B cell (primary cell): ENCODE measurements at regions not wholly inside any gene's neighbourhood (a gene's known extent, or its start where the extent isn't known, plus 50 kb on each side); places are given as distances from the start of the nearest gene placed in this dataset.

Experiments used
- ATAC-seq: fragments of 200-7000 bp; cut with Tn5 transposase; one replicate; pipeline ENCODE4 v1.10.0; 2021; ENCODE audit warnings: low read depth, mild to moderate bottlenecking, moderate number of reproducible peaks, moderate library complexity
- CTCF ChIA-PET: fragments of 350-600 bp; sonication (Branson Sonifier 250); formaldehyde crosslinking; loops from one replicate; lab custom pipeline; 2021; ENCODE audit warnings: antibody characterized with exemption, inconsistent platforms; lab: Charles Lee
- POLR2A ChIA-PET: fragments of 350-600 bp; sonication (Branson Sonifier 250); formaldehyde crosslinking; loops from one replicate; lab custom pipeline; 2021; ENCODE audit warnings: antibody characterized with exemption; lab: Charles Lee
- DNase-seq: peaks from one replicate; pipeline ENCODE4 v3.0.0; 2013
- H2AFZ ChIP-seq: 2 replicates; pipeline ENCODE4 v1.6.1; 2012; ENCODE audit warnings: mild to moderate bottlenecking, low read depth, low read length; ENCODE audit not compliant: insufficient read depth, poor library complexity, severe bottlenecking
- H3K27ac ChIP-seq, 2 donors: 1 replicate in 1 of 2; 2 replicates in 1 of 2; pipeline ENCODE4 v1.5.1; 2012 to 2013; ENCODE audit warnings: low read length in 2 of 2, mild to moderate bottlenecking in 2 of 2, moderate library complexity in 1 of 2
- H3K27me3 ChIP-seq, 4 experiments: fragments of 200-600 bp in 1 of 4; sonication (generic) in 1 of 4; replicated peaks in 1 of 4; 1 replicate in 2 of 4; 2 replicates in 2 of 4; pipeline versions ENCODE4 v1.6.1 to v1.7.0; 2013 to 2016; ENCODE audit warnings: low read length in 3 of 4, mild to moderate bottlenecking in 2 of 4, mixed read lengths in 1 of 4, moderate library complexity in 1 of 4; ENCODE audit not compliant: insufficient read depth in 4 of 4, control insufficient read depth in 3 of 4; ENCODE audit errors: control extremely low read depth in 1 of 4
- H3K36me3 ChIP-seq, 2 experiments: replicated peaks in 1 of 2; 1 replicate in 1 of 2; 2 replicates in 1 of 2; pipeline versions ENCODE4 v1.6.1 to v1.7.1; 2013; ENCODE audit warnings: low read length in 1 of 2; ENCODE audit not compliant: insufficient read depth in 2 of 2, control insufficient read depth in 1 of 2; ENCODE audit errors: control extremely low read depth in 1 of 2, extremely low read depth in 1 of 2
- H3K4me1 ChIP-seq, 2 donors: fragments of 200-600 bp in 1 of 2; sonication (generic) in 1 of 2; 1 replicate in 1 of 2; 2 replicates in 1 of 2; pipeline versions ENCODE4 v1.5.1 to v1.6.1; 2013 to 2017; ENCODE audit warnings: low read length in 2 of 2; ENCODE audit not compliant: control insufficient read depth in 2 of 2, insufficient read depth in 2 of 2
- H3K4me2 ChIP-seq: replicated peaks from 2 replicates; pipeline ENCODE3; 2012; ENCODE audit warnings: mild to moderate bottlenecking, low read depth, low read length; ENCODE audit not compliant: poor library complexity, severe bottlenecking
- H3K4me3 ChIP-seq, 5 experiments: fragments of 200-600 bp in 1 of 5; sonication (generic) in 1 of 5; 1 replicate in 3 of 5; 2 replicates in 2 of 5; pipeline versions ENCODE4 v1.5.1 to v1.7.0; 2011 to 2016; ENCODE audit warnings: low read length in 4 of 5, mild to moderate bottlenecking in 4 of 5, low read depth in 2 of 5, control low read depth in 1 of 5, moderate library complexity in 1 of 5; ENCODE audit not compliant: insufficient read depth in 1 of 5; ENCODE audit errors: control extremely low read depth in 1 of 5, extremely low read depth in 1 of 5
- H3K79me2 ChIP-seq: fragments of 200-600 bp; sonication (generic); one replicate; pipeline ENCODE4 v1.6.0; 2016; ENCODE audit warnings: low read length; ENCODE audit not compliant: control insufficient read depth, insufficient read depth
- H3K9ac ChIP-seq: fragments of 200-600 bp; sonication (generic); 2 replicates; pipeline ENCODE4 v1.6.1; 2017; ENCODE audit warnings: mild to moderate bottlenecking, low read length, moderate library complexity
- H3K9me3 ChIP-seq, 3 donors: one replicate each; pipeline versions ENCODE4 v1.6.1 to v1.7.1; 2013; ENCODE audit warnings: low read length in 2 of 3; ENCODE audit not compliant: control insufficient read depth in 2 of 3, insufficient read depth in 1 of 3; ENCODE audit errors: control extremely low read depth in 1 of 3
- H4K20me1 ChIP-seq: 2 replicates; pipeline ENCODE4 v1.6.0; 2012; ENCODE audit warnings: mild to moderate bottlenecking, low read length; ENCODE audit not compliant: insufficient read depth, control insufficient read depth, poor library complexity, severe bottlenecking
- H3K27ac Mint-ChIP-seq: one replicate; pipeline ENCODE4 v1.8.0; 2021; ENCODE audit warnings: mixed read lengths
- H3K27me3 Mint-ChIP-seq: one replicate; pipeline ENCODE4 v1.8.0; 2021; ENCODE audit warnings: mixed read lengths
- H3K4me1 Mint-ChIP-seq: one replicate; pipeline ENCODE4 v1.8.0; 2021; ENCODE audit warnings: mixed read lengths
- H3K4me3 Mint-ChIP-seq: one replicate; pipeline ENCODE4 v1.8.0; 2021; ENCODE audit warnings: mixed read lengths
- H3K9me3 Mint-ChIP-seq: one replicate; pipeline ENCODE4 v1.8.0; 2022; ENCODE audit warnings: mixed read lengths; ENCODE audit not compliant: insufficient read depth
- CTCF ChIP-seq: fragments of 200-600 bp; IDR thresholded peaks from one replicate; pipeline ENCODE4 v1.8.0; 2022; ENCODE audit warnings: antibody characterized with exemption, mild to moderate bottlenecking
- EZH2 ChIP-seq: IDR thresholded peaks from 2 replicates; pipeline ENCODE4 v1.6.1; 2012; ENCODE audit warnings: borderline replicate concordance, low read depth, mild to moderate bottlenecking, moderate library complexity, low read length; ENCODE audit not compliant: insufficient read depth, poor library complexity, severe bottlenecking
- WGBS: methylation state at CpG from one replicate; pipeline ENCODE4 v1.1.5; 2013; ENCODE audit warnings: missing lambda C conversion rate; ENCODE audit not compliant: insufficient coverage; 5-methylcytosine and 5-hydroxymethylcytosine counted together
- intact Hi-C: fragments of 100-400 bp; cut with micrococcal nuclease; formaldehyde crosslinking; loops from one replicate; pipeline ENCODE4 v1.10.0; 2022

GRCh38 chr12:115103884-115104883 lies 420.2 kb upstream of the TBX3 start:
- Mint-ChIP-seq H3K9me3 (peaks cover 8% of the 10 kb centered on the region), H3K27ac (no peak overlapping the region), H3K4me3 (no peak overlapping the region), H3K4me1 (no peaks in the 10 kb centered on the region), H3K27me3 (no peaks in the 10 kb centered on the region)
- ChIA-PET CTCF (no interaction called here), POLR2A (no interaction called here)
- no peak overlapping the region for H3K9ac ChIP-seq
- no peak overlapping the region for H3K27ac ChIP-seq
- H3K27me3 ChIP-seq, result no peaks in the 10 kb centered on the region
- no peak overlapping the region for H3K4me2 ChIP-seq
- no peaks in the 10 kb centered on the region for H3K79me2 ChIP-seq
- H4K20me1 ChIP-seq, result no peaks in the 10 kb centered on the region
- no peak overlapping the region for H2AFZ ChIP-seq
- TF ChIP-seq EZH2, result no peak
- 15% methylated on average over 6 of the region's 10 CpGs for WGBS
- no peaks in the 10 kb centered on the region for H3K9me3 ChIP-seq
- no peak for DNase-seq
- no peaks in the 10 kb centered on the region for H3K4me1 ChIP-seq
- H3K4me3 ChIP-seq, result no peak overlapping the region
- H3K36me3 ChIP-seq, result no peaks in the 10 kb centered on the region
- no peak for ATAC-seq
- intact Hi-C loops, result no loop called here

GRCh38 chr12:115102450-115102849 lies 418.5 kb upstream of the TBX3 start:
- Histone ChIP-seq H3K27ac (no peak overlapping the region), H3K4me1 (no peaks in the 10 kb centered on the region), H3K27me3 (no peaks in the 10 kb centered on the region), H2AFZ (no peak overlapping the region), H3K36me3 (no peaks in the 10 kb centered on the region), H3K9ac (no peak overlapping the region), H3K4me3 (no peak overlapping the region), H4K20me1 (no peaks in the 10 kb centered on the region), H3K4me2 (no peak overlapping the region), H3K79me2 (no peaks in the 10 kb centered on the region), H3K9me3 (no peaks in the 10 kb centered on the region)
- no peak overlapping the region for H3K4me3 Mint-ChIP-seq
- H3K9me3 Mint-ChIP-seq, result peaks cover 12% of the 10 kb centered on the region
- TF ChIP-seq CTCF (no peak), EZH2 (no peak)
- intact Hi-C loops, result no loop called here
- DNase-seq, result no peak
- no peaks in the 10 kb centered on the region for H3K4me1 Mint-ChIP-seq
- no peaks in the 10 kb centered on the region for H3K27me3 Mint-ChIP-seq
- no peak for ATAC-seq
- no peak overlapping the region for H3K27ac Mint-ChIP-seq
- CTCF ChIA-PET, result no interaction called here
- POLR2A ChIA-PET, result no interaction called here
- WGBS, result 83% methylated on average over 5 of the region's 5 CpGs
